Testis (tissue), 2 donors: ENCODE measurements at regions not wholly inside any gene's neighbourhood (a gene's known extent, or its start where the extent isn't known, plus 50 kb on each side); places are given as distances from the start of the nearest gene placed in this dataset.
A peak's percentile ranks its signal among the peaks of the same experiment; 100 is the strongest.

ENCODE experiments used
- DNase-seq: peaks from one replicate; pipeline ENCODE4 v3.0.0-alpha.2; 2019
- H3K27ac ChIP-seq, 2 donors: fragments of 200-600 bp; sonication (generic); one replicate each; pipeline ENCODE4 v1.5.1; 2019
- H3K27me3 ChIP-seq: fragments of 200-600 bp; sonication (generic); one replicate; pipeline ENCODE4 v1.5.1; 2019
- H3K36me3 ChIP-seq: fragments of 200-600 bp; sonication (generic); one replicate; pipeline ENCODE4 v1.5.1; 2017; ENCODE audit warnings: low read depth; ENCODE audit errors: missing control alignments
- H3K4me1 ChIP-seq: fragments of 200-600 bp; sonication (generic); one replicate; pipeline ENCODE4 v1.5.1; 2019
- H3K4me3 ChIP-seq, 2 donors: fragments of 200-600 bp; sonication (generic); one replicate each; pipeline ENCODE4 v1.5.1; 2017 to 2019
- H3K9me3 ChIP-seq: fragments of 200-600 bp; sonication (generic); one replicate; pipeline ENCODE4 v1.5.1; 2017
- CTCF ChIP-seq, 3 experiments: fragments of 450-650 bp in 2 of 3; fragments of 200-600 bp in 1 of 3; sonication (generic) in 1 of 3; IDR thresholded peaks; one replicate each; pipeline ENCODE4 v1.5.1; 2016 to 2019; ENCODE audit warnings: antibody characterized with exemption in 3 of 3, mild to moderate bottlenecking in 2 of 3, moderate library complexity in 1 of 3
- POLR2A ChIP-seq: fragments of 450-650 bp; IDR thresholded peaks from one replicate; pipeline ENCODE4 v1.6.1; 2017; ENCODE audit warnings: antibody characterized with exemption, mild to moderate bottlenecking, moderate library complexity
- WGBS, 2 donors: methylation state at CpG; one replicate each; pipeline ENCODE4 v1.1.5; 2018; 5-methylcytosine and 5-hydroxymethylcytosine counted together
- intact Hi-C: fragments of 100-400 bp; cut with DNase I; formaldehyde crosslinking; loops from one replicate; pipeline ENCODE4 v1.15.1; 2023; ENCODE audit warnings: low total_unique reads

GRCh38 chrX:148133105-148133725, 152.1 kb downstream of the FMR1NB start:
- Histone ChIP-seq H3K4me3 (no peak overlapping the region), H3K4me1 (no peaks in the 10 kb centered on the region), H3K36me3 (no peaks in the 10 kb centered on the region), H3K9me3 (no peaks in the 10 kb centered on the region), H3K27me3 (no peaks in the 10 kb centered on the region), H3K27ac (no peak overlapping the region)
- intact Hi-C loops = no loop called here
- DNase-seq = no peak
- 46 to 71% methylated on average over 5 to 6 of the region's 6 CpGs for WGBS, 2 donors
- peak in 1 of 3 experiments; percentile 10 for TF ChIP-seq CTCF (IDR thresholded peaks at IDR 0.05)
- TF ChIP-seq POLR2A = no peak

GRCh38 chrX:148134578-148134977, 153.4 kb downstream of the FMR1NB start:
- H3K9me3 ChIP-seq = no peaks in the 10 kb centered on the region
- no peaks in the 10 kb centered on the region for H3K27me3 ChIP-seq
- H3K4me3 ChIP-seq = no peak overlapping the region
- TF ChIP-seq CTCF (IDR thresholded peaks at IDR 0.05) (no peak), POLR2A (no peak)
- 88 to 96% methylated on average over 1 of the region's 1 CpG for whole genome bisulfite sequencing, 2 donors
- no peak for DNase-seq
- H3K36me3 ChIP-seq = no peaks in the 10 kb centered on the region
- H3K27ac ChIP-seq = no peak overlapping the region
- no peaks in the 10 kb centered on the region for H3K4me1 ChIP-seq
- intact Hi-C loops = no loop called here

GRCh38 chrX:148135738-148136137, 154.6 kb downstream of the FMR1NB start:
- DNase-seq = no peak
- H3K27ac ChIP-seq = no peak overlapping the region
- intact Hi-C loops = no loop called here
- H3K27me3 ChIP-seq = no peaks in the 10 kb centered on the region
- H3K36me3 ChIP-seq = no peaks in the 10 kb centered on the region
- WGBS, 2 donors = 33 to 72% methylated on average over 1 of the region's 1 CpG
- no peaks in the 10 kb centered on the region for H3K9me3 ChIP-seq
- H3K4me3 ChIP-seq = no peak overlapping the region
- no peak for TF ChIP-seq POLR2A
- no peak for TF ChIP-seq CTCF (IDR thresholded peaks at IDR 0.05)
- H3K4me1 ChIP-seq = no peaks in the 10 kb centered on the region

GRCh38 chrX:148146121-148146520, 165.0 kb downstream of the FMR1NB start:
- H3K27ac ChIP-seq = no peak overlapping the region
- H3K27me3 ChIP-seq = no peaks in the 10 kb centered on the region
- intact Hi-C loops = no loop called here
- no peaks in the 10 kb centered on the region for H3K4me1 ChIP-seq
- H3K4me3 ChIP-seq = no peak overlapping the region
- TF ChIP-seq POLR2A (no peak), CTCF (IDR thresholded peaks at IDR 0.05) (no peak)
- WGBS, 2 donors = 62 to 66% methylated on average over 2 of the region's 2 CpGs
- no peaks in the 10 kb centered on the region for H3K36me3 ChIP-seq
- H3K9me3 ChIP-seq = no peaks in the 10 kb centered on the region
- no peak for DNase-seq

- H3K27ac ChIP-seq = no peak overlapping the region
- H3K4me1 ChIP-seq = no peaks in the 10 kb centered on the region
- H3K9me3 ChIP-seq = no peaks in the 10 kb centered on the region
- 100% methylated on average over 1 of the region's 1 CpG for WGBS, 2 donors
- intact Hi-C loops = no loop called here
- no peaks in the 10 kb centered on the region for H3K27me3 ChIP-seq
- TF ChIP-seq CTCF (IDR thresholded peaks at IDR 0.05) = no peak
- no peak for TF ChIP-seq POLR2A
- DNase-seq = no peak
- H3K4me3 ChIP-seq = no peak overlapping the region
- H3K36me3 ChIP-seq = no peaks in the 10 kb centered on the region
Observed at GRCh38 chrX:148156986-148157385, 175.8 kb downstream of the FMR1NB start.
